ENCODE measurements at regions not wholly inside any gene's neighbourhood (a gene's known extent, or its start where the extent isn't known, plus 50 kb on each side); places are given as distances from the start of the nearest gene placed in this dataset.
A peak's percentile ranks its signal among the peaks of the same experiment; 100 is the strongest.

- no peak for DNase-seq (ENCODE audit: low read depth, low spot score)
- Mint-ChIP-seq H3K4me3 (no peak overlapping the region), H3K4me1 (no peaks in the 10 kb centered on the region), H3K36me3 (ENCODE audit: low read depth) (no peaks in the 10 kb centered on the region), H3K9me3 (no peaks in the 10 kb centered on the region), H3K27me3 (ENCODE audit: low read depth) (no peaks in the 10 kb centered on the region), H3K27ac (ENCODE audit: unreplicated experiment) (no peak overlapping the region)
- TF ChIP-seq, protein P1, sequence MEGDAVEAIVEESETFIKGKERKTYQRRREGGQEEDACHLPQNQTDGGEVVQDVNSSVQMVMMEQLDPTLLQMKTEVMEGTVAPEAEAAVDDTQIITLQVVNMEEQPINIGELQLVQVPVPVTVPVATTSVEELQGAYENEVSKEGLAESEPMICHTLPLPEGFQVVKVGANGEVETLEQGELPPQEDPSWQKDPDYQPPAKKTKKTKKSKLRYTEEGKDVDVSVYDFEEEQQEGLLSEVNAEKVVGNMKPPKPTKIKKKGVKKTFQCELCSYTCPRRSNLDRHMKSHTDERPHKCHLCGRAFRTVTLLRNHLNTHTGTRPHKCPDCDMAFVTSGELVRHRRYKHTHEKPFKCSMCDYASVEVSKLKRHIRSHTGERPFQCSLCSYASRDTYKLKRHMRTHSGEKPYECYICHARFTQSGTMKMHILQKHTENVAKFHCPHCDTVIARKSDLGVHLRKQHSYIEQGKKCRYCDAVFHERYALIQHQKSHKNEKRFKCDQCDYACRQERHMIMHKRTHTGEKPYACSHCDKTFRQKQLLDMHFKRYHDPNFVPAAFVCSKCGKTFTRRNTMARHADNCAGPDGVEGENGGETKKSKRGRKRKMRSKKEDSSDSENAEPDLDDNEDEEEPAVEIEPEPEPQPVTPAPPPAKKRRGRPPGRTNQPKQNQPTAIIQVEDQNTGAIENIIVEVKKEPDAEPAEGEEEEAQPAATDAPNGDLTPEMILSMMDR (conservative IDR thresholded peaks at IDR 0.05): no peak
Observed at GRCh38 chr4:116702949-116703348, 382.4 kb downstream of the TRAM1L1 start.

- Mint-ChIP-seq H3K27me3 (ENCODE audit: low read depth) (no peaks in the 10 kb centered on the region), H3K27ac (ENCODE audit: unreplicated experiment) (no peak overlapping the region), H3K36me3 (ENCODE audit: low read depth) (no peaks in the 10 kb centered on the region), H3K4me3 (no peak overlapping the region), H3K4me1 (no peaks in the 10 kb centered on the region), H3K9me3 (peaks cover 5% of the 10 kb centered on the region)
- TF ChIP-seq, protein P1 (conservative IDR thresholded peaks at IDR 0.05): no peak
- no peak for DNase-seq (ENCODE audit: low read depth, low spot score)
Observed at GRCh38 chr4:116688536-116688935, 396.8 kb downstream of the TRAM1L1 start.

- peaks cover 5% of the 10 kb centered on the region for H3K9me3 Mint-ChIP-seq
- H3K36me3 Mint-ChIP-seq (ENCODE audit: low read depth): no peaks in the 10 kb centered on the region
- H3K4me3 Mint-ChIP-seq: no peak overlapping the region
- no peaks in the 10 kb centered on the region for H3K4me1 Mint-ChIP-seq
- DNase-seq (ENCODE audit: low read depth, low spot score): no peak
- no peak overlapping the region for H3K27ac Mint-ChIP-seq (ENCODE audit: unreplicated experiment)
- TF ChIP-seq, protein P1 (conservative IDR thresholded peaks at IDR 0.05): peak; percentile 21
- no peaks in the 10 kb centered on the region for H3K27me3 Mint-ChIP-seq (ENCODE audit: low read depth)
Observed at GRCh38 chr4:116668190-116668589, 417.2 kb downstream of the TRAM1L1 start.

DNA sequence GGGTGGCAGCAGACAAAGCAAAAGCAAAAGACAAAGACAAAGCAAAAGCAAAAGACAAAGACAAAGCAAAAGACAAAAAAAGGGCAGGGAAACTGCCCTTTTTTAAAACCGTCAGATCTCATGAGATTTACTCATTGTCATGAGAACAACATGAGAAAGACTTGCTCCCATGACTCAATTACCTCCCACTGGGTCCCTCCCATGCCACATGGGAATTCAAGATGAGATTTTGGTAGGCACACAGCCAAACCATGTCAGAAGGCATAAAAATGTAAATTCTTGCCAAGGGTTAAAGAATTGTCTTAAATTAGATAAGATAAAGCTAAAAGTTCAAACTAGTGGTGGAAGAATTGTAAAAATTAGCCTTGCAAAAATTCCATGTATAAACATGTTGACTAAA lies 419.7 kb downstream of the TRAM1L1 start:
- H3K27ac Mint-ChIP-seq (ENCODE audit: unreplicated experiment): no peak overlapping the region

DNA sequence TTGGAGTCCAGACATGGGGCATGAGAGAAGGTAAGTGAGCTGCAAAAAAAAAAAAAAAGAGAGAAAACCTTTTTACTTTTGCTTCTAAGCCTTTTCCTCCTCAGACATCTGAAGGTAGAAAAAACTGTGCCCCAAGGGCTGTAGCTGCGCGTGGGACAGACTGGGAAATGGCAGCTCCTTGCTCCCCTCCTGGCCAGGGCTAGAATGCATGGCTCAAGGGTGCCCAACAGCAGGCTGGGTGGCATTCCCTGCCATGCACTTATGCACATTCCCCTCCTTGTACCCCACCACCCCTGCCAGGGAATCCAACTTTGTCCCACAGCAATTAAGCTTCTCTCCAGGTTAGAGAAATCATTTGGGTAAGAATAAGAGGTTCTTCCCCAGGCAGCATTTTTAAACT lies 421.2 kb downstream of the TRAM1L1 start:
- Mint-ChIP-seq H3K27ac (ENCODE audit: unreplicated experiment) (no peak overlapping the region), H3K27me3 (ENCODE audit: low read depth) (no peaks in the 10 kb centered on the region), H3K4me3 (no peak overlapping the region), H3K36me3 (ENCODE audit: low read depth) (no peaks in the 10 kb centered on the region), H3K4me1 (no peaks in the 10 kb centered on the region), H3K9me3 (peaks cover 18% of the 10 kb centered on the region)
- TF ChIP-seq, protein P1 (conservative IDR thresholded peaks at IDR 0.05): peak; percentile 23
- no peak for DNase-seq (ENCODE audit: low read depth, low spot score)

More for the DNA sequence above, 419.7 kb downstream of the TRAM1L1 start:
- no peak for DNase-seq (ENCODE audit: low read depth, low spot score)
- no peaks in the 10 kb centered on the region for H3K36me3 Mint-ChIP-seq (ENCODE audit: low read depth)
- no peaks in the 10 kb centered on the region for H3K4me1 Mint-ChIP-seq
- no peaks in the 10 kb centered on the region for H3K27me3 Mint-ChIP-seq (ENCODE audit: low read depth)
- H3K4me3 Mint-ChIP-seq: no peak overlapping the region
- H3K9me3 Mint-ChIP-seq: peaks cover 9% of the 10 kb centered on the region
- TF ChIP-seq, protein P1 (conservative IDR thresholded peaks at IDR 0.05): no peak
